IMR-90 (cell line): ENCODE measurements at regions not wholly inside any gene's neighbourhood (a gene's known extent, or its start where the extent isn't known, plus 50 kb on each side); places are given as distances from the start of the nearest gene placed in this dataset.

Experiments
- CEBPB ChIP-seq: IDR thresholded peaks from 2 replicates; pipeline ENCODE4 v1.6.1; 2012; ENCODE audit warnings: low read depth, low read length, improper control_type of control experiment
- CTCF ChIP-seq: conservative IDR thresholded peaks from 2 replicates; pipeline ENCODE4 v1.5.1; 2012; ENCODE audit warnings: mild to moderate bottlenecking, low read depth, low read length, improper control_type of control experiment
- ELK1 ChIP-seq: fragments of 150-350 bp; IDR thresholded peaks from 2 replicates; pipeline ENCODE4 v1.6.1; 2016; ENCODE audit warnings: low read depth, mild to moderate bottlenecking, low read length, moderate library complexity, borderline replicate concordance
- FOS ChIP-seq: fragments of 150-350 bp; IDR thresholded peaks from 2 replicates; pipeline ENCODE4 v1.6.1; 2016; ENCODE audit warnings: low read depth, low read length
- MAZ ChIP-seq: IDR thresholded peaks from 2 replicates; pipeline ENCODE4 v1.6.1; 2012; ENCODE audit warnings: low read depth, mild to moderate bottlenecking, low read length, improper control_type of control experiment, moderate library complexity, borderline replicate concordance
- NFE2L2 ChIP-seq: fragments of 150-350 bp; IDR thresholded peaks from 2 replicates; pipeline ENCODE4 v1.6.1; 2016; ENCODE audit warnings: low read depth, mild to moderate bottlenecking, low read length
- POLR2A ChIP-seq: IDR thresholded peaks from 2 replicates; pipeline ENCODE4 v1.6.1; 2012; ENCODE audit warnings: mild to moderate bottlenecking, low read depth, low read length
- RAD21 ChIP-seq: IDR thresholded peaks from 2 replicates; pipeline ENCODE4 v1.6.1; 2012; ENCODE audit warnings: low read length, improper control_type of control experiment
- RFX5 ChIP-seq: IDR thresholded peaks from 2 replicates; pipeline ENCODE4 v1.8.0; 2012; ENCODE audit warnings: low read depth, mild to moderate bottlenecking, low read length, moderate library complexity
- SMC3 ChIP-seq: fragments of 150-350 bp; IDR thresholded peaks from 2 replicates; pipeline ENCODE4 v1.6.1; 2016; ENCODE audit warnings: low read depth, mild to moderate bottlenecking, antibody characterized with exemption, low read length, moderate library complexity
- USF2 ChIP-seq: fragments of 150-350 bp; IDR thresholded peaks from 2 replicates; pipeline ENCODE4 v1.6.1; 2017; ENCODE audit warnings: mild to moderate bottlenecking, antibody characterized with exemption, low read length, low read depth

DNA sequence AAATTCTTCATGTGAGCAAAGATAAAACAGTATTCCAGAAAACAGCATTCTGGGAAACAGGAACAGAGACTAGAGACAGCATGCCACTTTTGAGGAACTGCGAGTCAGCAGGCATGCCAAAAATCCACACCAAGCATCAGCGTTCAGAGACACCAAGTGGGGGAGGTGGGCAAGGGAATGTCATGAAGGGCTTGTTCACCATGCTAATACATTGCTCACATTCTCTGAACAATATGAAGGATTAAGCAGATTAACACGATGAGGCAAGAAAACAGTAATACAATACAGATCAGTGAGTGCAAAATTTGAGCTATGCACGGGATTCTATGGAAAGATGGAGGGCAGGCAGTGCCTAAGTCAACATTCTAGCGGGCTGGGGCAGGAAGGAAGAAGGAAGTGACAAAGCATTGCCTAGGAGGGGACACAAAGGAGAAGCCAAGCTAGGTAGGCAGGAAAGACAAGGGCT, 278.3 kb downstream of the FBXW7 start:
- TF ChIP-seq POLR2A (no peak), CTCF (no peak), CEBPB (no peak), SMC3 (no peak), MAZ (no peak), FOS (no peak), USF2 (no peak), NFE2L2 (no peak), RFX5 (no peak), RAD21 (no peak), ELK1 (no peak)
